H1 (cell line): ENCODE measurements at regions not wholly inside any gene's neighbourhood (a gene's known extent, or its start where the extent isn't known, plus 50 kb on each side); places are given as distances from the start of the nearest gene placed in this dataset.

ENCODE experiments used
- CTCF ChIA-PET: fragments of 300-600 bp; sonication (Branson Sonifier 250); formaldehyde crosslinking; loops from one replicate; lab custom pipeline; 2021; ENCODE audit not compliant: partially characterized antibody; lab: Charles Lee
- POLR2A ChIA-PET: fragments of 300-600 bp; sonication (Branson Sonifier 250); formaldehyde crosslinking; loops from one replicate; lab custom pipeline; 2021; ENCODE audit warnings: inconsistent platforms; ENCODE audit not compliant: partially characterized antibody; lab: Charles Lee
- DNase-seq, 2 experiments: peaks; one replicate each; pipeline versions ENCODE4 v3.0.0 to v3.0.0-alpha.2; 2010 to 2022; ENCODE audit warnings: low spot score in 2 of 2, low read depth in 1 of 2, mixed read lengths in 1 of 2
- FAIRE-seq: peaks from 2 replicates; lab custom pipeline; 2011; peaks lifted over from hg19 to GRCh38; lab: Jason Lieb, UNC
- H2AFZ ChIP-seq: 2 replicates; pipeline ENCODE4 v1.8.1; 2012; ENCODE audit warnings: low read length, inconsistent platforms
- H2AK5ac ChIP-seq: 2 replicates; pipeline ENCODE4 v1.6.1; 2013; ENCODE audit warnings: low read depth, low read length
- H2BK120ac ChIP-seq: replicated peaks from 2 replicates; pipeline ENCODE3; 2013; ENCODE audit warnings: low read depth, low read length, inconsistent platforms
- H2BK12ac ChIP-seq: 2 replicates; pipeline ENCODE4 v1.6.1; 2013; ENCODE audit warnings: low read depth, low read length
- H2BK15ac ChIP-seq: 2 replicates; pipeline ENCODE4 v1.6.1; 2013; ENCODE audit warnings: low read length
- H2BK20ac ChIP-seq: 2 replicates; pipeline ENCODE4 v1.6.1; 2013; ENCODE audit warnings: low read length
- H2BK5ac ChIP-seq: 2 replicates; pipeline ENCODE4 v1.6.1; 2013; ENCODE audit warnings: low read depth, low read length
- H3K14ac ChIP-seq: 2 replicates; pipeline ENCODE4 v1.6.1; 2013; ENCODE audit warnings: inconsistent platforms; ENCODE audit not compliant: insufficient read length
- H3K18ac ChIP-seq: 2 replicates; pipeline ENCODE4 v1.6.1; 2013; ENCODE audit warnings: low read length; ENCODE audit errors: extremely low read depth
- H3K23ac ChIP-seq: 2 replicates; pipeline ENCODE4 v1.6.1; 2013; ENCODE audit warnings: inconsistent platforms; ENCODE audit not compliant: insufficient read length
- H3K23me2 ChIP-seq: 2 replicates; pipeline ENCODE4 v1.6.1; 2013; ENCODE audit warnings: low read depth, low read length
- H3K27ac ChIP-seq: 2 replicates; pipeline ENCODE4 v1.6.1; 2011; ENCODE audit warnings: low read depth, low read length, inconsistent platforms
- H3K27me3 ChIP-seq, 4 experiments: replicated peaks in 1 of 4; 1 replicate in 1 of 4; 2 replicates in 3 of 4; pipeline versions ENCODE4 v1.6.1 to v1.8.1; 2011 to 2013; ENCODE audit warnings: low read length in 3 of 4, mild to moderate bottlenecking in 3 of 4, inconsistent platforms in 2 of 4, mixed read lengths in 2 of 4, moderate library complexity in 1 of 4; ENCODE audit not compliant: control insufficient read depth in 3 of 4, insufficient read depth in 3 of 4; ENCODE audit errors: extremely low read depth in 1 of 4
- H3K36me3 ChIP-seq, 4 experiments: 2 replicates each; pipeline versions ENCODE4 v1.6.1 to v1.8.1; 2011 to 2013; ENCODE audit warnings: mild to moderate bottlenecking in 4 of 4, low read length in 3 of 4, moderate library complexity in 2 of 4, control low read depth in 1 of 4, inconsistent platforms in 1 of 4; ENCODE audit not compliant: insufficient read depth in 4 of 4, control insufficient read depth in 2 of 4
- H3K4ac ChIP-seq: replicated peaks from 2 replicates; pipeline ENCODE3; 2013; ENCODE audit warnings: low read length, low read depth, mixed read lengths, inconsistent platforms; ENCODE audit not compliant: insufficient read length
- H3K4me1 ChIP-seq, 4 experiments: replicated peaks in 1 of 4; 1 replicate in 1 of 4; 2 replicates in 3 of 4; pipeline versions ENCODE4 v1.6.1 to v1.8.1; 2011 to 2013; ENCODE audit warnings: low read length in 3 of 4, inconsistent platforms in 2 of 4, mixed read lengths in 1 of 4; ENCODE audit not compliant: insufficient read depth in 4 of 4, control insufficient read depth in 3 of 4
- H3K4me2 ChIP-seq, 2 experiments: 2 replicates each; pipeline versions ENCODE4 v1.6.1 to v1.8.1; 2011 to 2013; ENCODE audit warnings: low read depth in 2 of 2, low read length in 2 of 2, control low read depth in 1 of 2, inconsistent platforms in 1 of 2, mild to moderate bottlenecking in 1 of 2; ENCODE audit not compliant: insufficient read depth in 1 of 2
- H3K4me3 ChIP-seq, 4 experiments: fragments of 200-600, 300-600 bp in 1 of 4; sonication (generic), shearing (Covaris generic), sonication (Bioruptor Twin) in 1 of 4; 2 replicates each; pipeline versions ENCODE4 v1.5.1 to v1.8.1; 2011 to 2016; ENCODE audit warnings: low read length in 4 of 4, low read depth in 3 of 4, control low read depth in 2 of 4, inconsistent platforms in 2 of 4, mild to moderate bottlenecking in 2 of 4, mixed read lengths in 1 of 4, moderate library complexity in 1 of 4; ENCODE audit not compliant: insufficient read depth in 2 of 4; ENCODE audit errors: extremely low read depth in 1 of 4
- H3K56ac ChIP-seq: replicated peaks from 2 replicates; pipeline ENCODE3; 2013; ENCODE audit warnings: low read depth, mild to moderate bottlenecking, mixed read lengths, low read length, inconsistent platforms; ENCODE audit not compliant: insufficient read length
- H3K79me1 ChIP-seq: 2 replicates; pipeline ENCODE4 v1.6.1; 2013; ENCODE audit warnings: low read depth, low read length, control low read depth
- H3K79me2 ChIP-seq, 2 experiments: 2 replicates each; pipeline versions ENCODE4 v1.6.1 to v1.8.1; 2012 to 2013; ENCODE audit warnings: low read length in 2 of 2, mild to moderate bottlenecking in 2 of 2, inconsistent platforms in 1 of 2; ENCODE audit not compliant: insufficient read depth in 2 of 2, control insufficient read depth in 1 of 2
- H3K9ac ChIP-seq, 4 experiments: replicated peaks in 1 of 4; 1 replicate in 1 of 4; 2 replicates in 3 of 4; pipeline versions ENCODE4 v1.6.1 to v1.8.1; 2011 to 2013; ENCODE audit warnings: low read depth in 3 of 4, low read length in 3 of 4, control low read depth in 2 of 4, mild to moderate bottlenecking in 2 of 4, moderate library complexity in 2 of 4, inconsistent platforms in 1 of 4; ENCODE audit errors: extremely low read depth in 1 of 4
- H3K9me3 ChIP-seq, 2 experiments: 2 replicates each; pipeline versions ENCODE4 v1.6.1 to v1.8.1; 2012 to 2013; ENCODE audit warnings: mild to moderate bottlenecking in 2 of 2, moderate library complexity in 2 of 2, control low read depth in 1 of 2, inconsistent platforms in 1 of 2, low read depth in 1 of 2, low read length in 1 of 2, mixed read lengths in 1 of 2; ENCODE audit not compliant: insufficient read depth in 2 of 2
- H4K20me1 ChIP-seq, 2 experiments: replicated peaks in 1 of 2; 2 replicates each; pipeline versions ENCODE3 to v1.8.1; 2011 to 2013; ENCODE audit warnings: inconsistent platforms in 2 of 2, low read length in 2 of 2, mild to moderate bottlenecking in 1 of 2; ENCODE audit not compliant: insufficient read depth in 2 of 2, control insufficient read depth in 1 of 2
- H4K5ac ChIP-seq: 2 replicates; pipeline ENCODE4 v1.6.1; 2013; ENCODE audit warnings: low read length, low read depth, mixed read lengths, inconsistent platforms; ENCODE audit not compliant: insufficient read length
- H4K8ac ChIP-seq: 2 replicates; pipeline ENCODE4 v1.8.0; 2013; ENCODE audit warnings: mild to moderate bottlenecking, moderate library complexity, low read length, inconsistent platforms; ENCODE audit not compliant: insufficient read depth; ENCODE audit errors: extremely low read depth
- H4K91ac ChIP-seq: replicated peaks from 2 replicates; pipeline ENCODE3; 2013; ENCODE audit warnings: low read length, mixed read lengths, inconsistent platforms; ENCODE audit not compliant: insufficient read length
- KDM4A ChIP-seq: IDR thresholded peaks from one replicate; pipeline ENCODE4 v1.7.1; 2012; ENCODE audit warnings: low read depth, mild to moderate bottlenecking, moderate library complexity, low read length, inconsistent platforms; ENCODE audit not compliant: severe bottlenecking
- POLR2AphosphoS5 ChIP-seq: IDR thresholded peaks from 2 replicates; pipeline ENCODE4 v1.6.1; 2011; ENCODE audit warnings: low read depth, low read length
- SAP30 ChIP-seq: fragments of 300-600 bp; sonication (generic); IDR thresholded peaks from 2 replicates; pipeline ENCODE4 v1.7.1; 2012; ENCODE audit warnings: low read length, moderate library complexity, mild to moderate bottlenecking, inconsistent platforms; ENCODE audit not compliant: insufficient read depth, insufficient replicate concordance
- WGBS, 2 experiments: shearing (Covaris generic) in 1 of 2; methylation state at CpG; one replicate each; pipeline versions ENCODE4 v1.1.6 to v1.1.7; 2013 to 2015; ENCODE audit warnings: low lambda C conversion rate in 2 of 2, mixed read lengths in 2 of 2, inconsistent platforms in 1 of 2, low coverage in 1 of 2, missing lambda C conversion rate in 1 of 2; ENCODE audit not compliant: insufficient replicate concordance in 2 of 2, insufficient coverage in 1 of 2, insufficient read length in 1 of 2; ENCODE audit errors: extremely low coverage in 1 of 2, missing lambda C conversion rate in 1 of 2; 5-methylcytosine and 5-hydroxymethylcytosine counted together

DNA sequence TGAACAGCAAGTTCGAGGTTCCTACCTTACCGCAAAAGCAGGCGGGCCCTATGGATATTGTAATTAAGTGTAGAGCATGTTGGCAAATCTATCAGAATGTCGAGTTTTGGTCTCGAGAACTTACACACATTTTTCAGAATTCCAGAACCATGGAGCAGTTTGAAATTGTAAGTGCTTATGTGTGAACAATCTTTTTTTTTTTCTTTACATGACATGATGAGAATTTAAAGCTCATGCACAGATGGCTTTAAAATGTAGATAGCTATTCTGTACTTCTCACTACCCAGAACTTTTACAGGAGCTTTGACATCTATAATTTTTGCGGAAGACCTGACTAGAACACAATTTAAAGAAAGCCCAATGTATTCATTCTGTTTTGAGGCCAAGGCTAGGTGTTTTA, 117.8 kb upstream of the RSPO3 start:
- no peak overlapping the region for H3K56ac ChIP-seq
- POLR2A ChIA-PET: interaction anchor here (0.6 kb wide), 1 partner anchor 15 kb away, joined by 3 read pairs; no protein-coding TSS in a partner anchor
- H3K27ac ChIP-seq: no peak overlapping the region
- H3K4ac ChIP-seq: no peak overlapping the region
- no peaks in the 10 kb centered on the region for H3K27me3 ChIP-seq
- H4K5ac ChIP-seq: no peak overlapping the region
- no peak overlapping the region for H3K4me3 ChIP-seq
- FAIRE-seq (no peak), DNase-seq (no peak)
- no peaks in the 10 kb centered on the region for H3K4me1 ChIP-seq
- no peak overlapping the region for H2BK5ac ChIP-seq
- no peak overlapping the region for H3K18ac ChIP-seq
- no peaks in the 10 kb centered on the region for H3K9me3 ChIP-seq
- no peaks in the 10 kb centered on the region for H3K79me1 ChIP-seq
- H2BK20ac ChIP-seq: no peak overlapping the region
- TF ChIP-seq SAP30: no peak
- no peak for TF ChIP-seq POLR2AphosphoS5
- no peak for TF ChIP-seq KDM4A
- H3K9ac ChIP-seq: no peak overlapping the region
- no peak overlapping the region for H2BK120ac ChIP-seq
- no peaks in the 10 kb centered on the region for H3K79me2 ChIP-seq
- WGBS, 2 experiments: 91% methylated on average over 6 of the region's 6 CpGs; no CpG with 5 or more reads in 1 of the 2 experiments
- CTCF ChIA-PET: interaction anchor here (0.7 to 3.4 kb wide), 2 partner anchors 11 to 225 kb away, joined by 3 to 11 read pairs; no protein-coding TSS in a partner anchor
- no peaks in the 10 kb centered on the region for H4K20me1 ChIP-seq
- H2AK5ac ChIP-seq: no peak overlapping the region
- no peak overlapping the region for H4K8ac ChIP-seq
- H2BK12ac ChIP-seq: no peak overlapping the region
- no peak overlapping the region for H3K14ac ChIP-seq
- H4K91ac ChIP-seq: no peak overlapping the region
- H2AFZ ChIP-seq: no peak overlapping the region
- H3K4me2 ChIP-seq: no peak overlapping the region
- H3K23me2 ChIP-seq: no peaks in the 10 kb centered on the region
- H2BK15ac ChIP-seq: no peak overlapping the region
- H3K36me3 ChIP-seq: no peaks in the 10 kb centered on the region
- H3K23ac ChIP-seq: no peak overlapping the region
